PFSK-1 (cell line): ENCODE measurements at regions not wholly inside any gene's neighbourhood (a gene's known extent, or its start where the extent isn't known, plus 50 kb on each side); places are given as distances from the start of the nearest gene placed in this dataset.

ENCODE experiments used
- POLR2AphosphoS5 ChIP-seq: IDR thresholded peaks from 2 replicates; pipeline ENCODE4 v1.6.1; 2012; ENCODE audit warnings: low read depth, mild to moderate bottlenecking, control low read depth, low read length, moderate library complexity
- REST ChIP-seq, 2 experiments: IDR thresholded peaks; 2 replicates each; pipeline versions ENCODE4 v1.6.1 to v1.8.0; 2011 to 2012; ENCODE audit warnings: low read depth in 2 of 2, low read length in 2 of 2, control low read depth in 1 of 2, inconsistent platforms in 1 of 2, mild to moderate bottlenecking in 1 of 2, moderate library complexity in 1 of 2; ENCODE audit not compliant: insufficient read depth in 1 of 2
- SIN3A ChIP-seq: IDR thresholded peaks from 2 replicates; pipeline ENCODE4 v1.6.1; 2012; ENCODE audit warnings: mild to moderate bottlenecking, low read length, moderate library complexity, borderline replicate concordance; ENCODE audit not compliant: insufficient read depth
- TAF1 ChIP-seq: IDR thresholded peaks from 2 replicates; pipeline ENCODE4 v1.6.1; 2012; ENCODE audit warnings: low read length, control low read depth, borderline replicate concordance; ENCODE audit not compliant: insufficient read depth

DNA sequence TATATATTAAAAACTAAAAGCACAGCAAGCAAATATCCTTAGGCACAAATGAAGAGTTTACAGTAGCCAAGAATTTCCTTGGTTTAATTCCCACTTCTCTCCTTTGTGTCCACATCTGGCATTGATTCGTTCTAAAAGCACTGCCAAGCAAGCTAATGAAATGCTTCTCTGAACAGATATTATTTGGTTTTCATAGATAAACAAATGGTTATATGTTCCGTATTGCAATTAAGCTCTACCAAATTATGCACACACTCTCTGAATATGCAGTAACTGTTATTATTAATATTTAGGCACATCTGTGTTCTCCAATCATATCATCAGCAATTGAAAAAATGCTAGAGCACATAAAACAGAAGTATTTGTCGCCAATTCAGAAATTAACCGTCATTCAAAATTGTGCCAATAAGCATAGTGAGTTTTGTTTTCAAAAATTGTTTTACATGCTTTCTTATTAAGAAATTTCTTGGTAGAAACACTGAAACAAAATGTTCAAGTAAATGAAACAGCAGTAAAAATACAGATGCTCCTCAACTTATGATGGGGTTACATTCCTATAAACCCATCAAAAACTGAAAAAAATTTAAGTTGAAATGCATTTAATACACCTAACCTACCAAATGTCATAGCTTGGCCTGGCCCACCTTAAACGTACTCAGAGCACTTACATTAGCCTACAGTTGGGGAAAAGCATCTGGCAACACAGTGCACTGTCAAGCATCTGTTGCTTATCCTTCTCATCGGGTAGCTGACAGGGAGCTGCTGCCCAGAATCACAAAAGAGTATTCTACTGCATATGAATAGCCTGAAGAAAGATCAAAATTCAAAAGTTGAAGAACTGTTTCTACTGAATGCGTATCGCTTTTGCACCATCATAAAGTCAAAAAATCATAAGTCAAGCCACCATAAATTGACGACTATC, 2134.7 kb downstream of the PCDH9 start:
- TF ChIP-seq TAF1 (no peak), POLR2AphosphoS5 (no peak), REST (IDR thresholded peaks at IDR 0.05; ENCODE audit: insufficient read depth in 1 of 2, low read depth in 2 of 2, low read length in 2 of 2) (no peak), SIN3A (no peak)
